ENCODE measurements at regions not wholly inside any gene's neighbourhood (a gene's known extent, or its start where the extent isn't known, plus 50 kb on each side); places are given as distances from the start of the nearest gene placed in this dataset.

DNA sequence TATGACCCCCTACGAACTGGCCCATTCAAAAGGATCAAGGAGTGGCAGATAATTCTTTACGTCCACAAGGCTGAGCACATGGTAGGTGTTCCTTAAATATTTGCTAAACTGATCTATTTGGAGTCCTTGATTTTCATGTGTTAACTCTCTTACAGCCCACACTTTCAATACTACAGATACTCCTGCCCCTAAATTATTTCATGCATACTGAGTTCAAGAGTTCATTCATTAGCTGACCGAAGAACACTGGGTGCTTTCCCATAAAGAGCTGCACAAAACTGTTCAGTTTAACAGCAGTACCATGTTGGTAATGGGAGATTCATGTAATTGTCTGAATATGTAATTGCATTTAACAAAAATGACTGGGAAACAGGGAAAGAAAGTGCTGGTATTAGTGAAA, 170.5 kb upstream of the ADO start:
- Histone ChIP-seq H3K27me3 (ENCODE audit: control insufficient read depth in 2 of 2, insufficient read depth in 2 of 2, low read length in 2 of 2) (no peaks in the 10 kb centered on the region), H3K27ac (ENCODE audit: low read depth in 2 of 2, low read length in 2 of 2) (no peak overlapping the region), H3K9ac (ENCODE audit: low read depth in 1 of 2, low read length in 2 of 2) (no peak overlapping the region), H3K9me3 (ENCODE audit: control insufficient read depth in 2 of 2, low read length in 2 of 2) (no peaks in the 10 kb centered on the region), H3K36me3 (ENCODE audit: control insufficient read depth in 2 of 2, insufficient read depth in 2 of 2, low read length in 2 of 2) (no peaks in the 10 kb centered on the region), H3K4me1 (ENCODE audit: control insufficient read depth in 2 of 2, insufficient read depth in 2 of 2, low read length in 2 of 2) (peaks cover 2 to 6% of the 10 kb centered on the region in 2 donors), H3K4me3 (ENCODE audit: low read length in 2 of 2) (no peak overlapping the region)

DNA sequence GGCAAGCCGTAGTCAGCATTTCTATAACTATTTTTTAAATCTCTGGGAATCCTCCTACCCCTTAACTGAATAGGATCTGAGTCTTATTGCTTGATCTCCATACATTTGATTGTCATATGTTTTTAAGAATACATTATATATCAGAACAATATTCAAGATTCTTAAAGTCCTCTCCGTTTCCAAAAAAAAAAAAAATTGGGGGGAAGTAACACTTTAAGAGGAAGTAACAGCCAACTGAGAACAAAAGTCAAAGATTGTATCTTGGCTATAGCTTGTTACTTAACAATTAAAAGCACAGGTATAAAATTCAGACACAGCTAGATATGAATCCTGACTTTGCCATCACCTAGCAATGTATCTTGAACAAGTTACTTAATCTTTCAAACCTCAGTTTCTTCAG, 169.9 kb upstream of the ADO start:
- Histone ChIP-seq H3K9ac (ENCODE audit: low read depth in 1 of 2, low read length in 2 of 2) (no peak overlapping the region), H3K36me3 (ENCODE audit: control insufficient read depth in 2 of 2, insufficient read depth in 2 of 2, low read length in 2 of 2) (no peaks in the 10 kb centered on the region), H3K9me3 (ENCODE audit: control insufficient read depth in 2 of 2, low read length in 2 of 2) (no peaks in the 10 kb centered on the region), H3K27ac (ENCODE audit: low read depth in 2 of 2, low read length in 2 of 2) (no peak overlapping the region), H3K4me3 (ENCODE audit: low read length in 2 of 2) (no peak overlapping the region), H3K4me1 (ENCODE audit: control insufficient read depth in 2 of 2, insufficient read depth in 2 of 2, low read length in 2 of 2) (peaks cover 2 to 6% of the 10 kb centered on the region in 2 donors), H3K27me3 (ENCODE audit: control insufficient read depth in 2 of 2, insufficient read depth in 2 of 2, low read length in 2 of 2) (no peaks in the 10 kb centered on the region)

DNA sequence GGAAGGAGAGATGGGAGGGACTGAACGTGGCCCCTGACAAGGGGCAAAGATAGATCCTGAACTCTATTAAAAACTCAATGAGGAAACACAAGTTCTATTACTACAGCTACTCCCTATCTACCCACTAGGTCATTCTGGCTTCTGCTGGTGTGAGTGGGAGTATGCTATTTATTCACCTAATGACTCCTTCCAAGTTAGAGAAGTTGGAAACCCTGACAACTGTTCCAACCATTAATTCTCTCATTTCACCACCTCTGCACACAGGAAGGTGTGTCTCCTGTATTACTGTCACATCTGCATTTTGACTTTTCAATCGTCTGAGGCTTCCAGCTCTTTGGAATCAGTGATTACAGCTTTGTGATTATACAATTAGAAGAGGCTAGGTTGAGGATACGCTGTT, 169.4 kb upstream of the ADO start:
- Histone ChIP-seq H3K9me3 (ENCODE audit: control insufficient read depth in 2 of 2, low read length in 2 of 2) (no peaks in the 10 kb centered on the region), H3K27me3 (ENCODE audit: control insufficient read depth in 2 of 2, insufficient read depth in 2 of 2, low read length in 2 of 2) (no peaks in the 10 kb centered on the region), H3K4me3 (ENCODE audit: low read length in 2 of 2) (no peak overlapping the region), H3K4me1 (ENCODE audit: control insufficient read depth in 2 of 2, insufficient read depth in 2 of 2, low read length in 2 of 2) (peaks cover 2 to 6% of the 10 kb centered on the region in 2 donors), H3K27ac (ENCODE audit: low read depth in 2 of 2, low read length in 2 of 2) (no peak overlapping the region), H3K36me3 (ENCODE audit: control insufficient read depth in 2 of 2, insufficient read depth in 2 of 2, low read length in 2 of 2) (no peaks in the 10 kb centered on the region), H3K9ac (ENCODE audit: low read depth in 1 of 2, low read length in 2 of 2) (no peak overlapping the region)

DNA sequence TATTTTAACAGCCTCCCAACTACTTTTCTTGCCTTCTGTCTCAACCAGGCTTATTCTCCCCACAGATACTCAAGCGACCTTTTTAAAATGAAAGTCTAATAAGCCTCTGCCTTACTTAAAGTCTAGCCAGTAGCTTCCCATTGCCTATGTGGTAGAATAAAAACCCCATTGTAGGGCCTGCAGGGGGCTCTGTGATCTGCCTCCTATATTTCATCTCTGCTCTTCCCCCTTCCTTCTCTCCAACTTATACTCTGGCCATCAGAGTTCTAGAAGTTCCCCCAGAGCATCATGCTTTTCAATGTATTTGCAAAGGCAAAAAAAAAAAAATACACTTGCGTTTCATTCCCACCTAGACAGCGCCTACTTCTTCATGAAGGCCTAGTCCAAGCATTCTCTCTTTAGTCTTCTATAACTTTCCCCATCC, 167.7 kb upstream of the ADO start:
- peak overlapping the region; percentile 49 to 54 for H3K4me3 ChIP-seq (ENCODE audit: low read length in 2 of 2)
- H3K9me3 ChIP-seq (ENCODE audit: control insufficient read depth in 2 of 2, low read length in 2 of 2) = no peaks in the 10 kb centered on the region
- H3K9ac ChIP-seq (ENCODE audit: low read depth in 1 of 2, low read length in 2 of 2) = no peak overlapping the region
- H3K27ac ChIP-seq (ENCODE audit: low read depth in 2 of 2, low read length in 2 of 2) = peak overlapping the region; percentile 72 to 83
- peaks cover 2 to 6% of the 10 kb centered on the region in 2 donors for H3K4me1 ChIP-seq (ENCODE audit: control insufficient read depth in 2 of 2, insufficient read depth in 2 of 2, low read length in 2 of 2)
- no peaks in the 10 kb centered on the region for H3K36me3 ChIP-seq (ENCODE audit: control insufficient read depth in 2 of 2, insufficient read depth in 2 of 2, low read length in 2 of 2)
- no peaks in the 10 kb centered on the region for H3K27me3 ChIP-seq (ENCODE audit: control insufficient read depth in 2 of 2, insufficient read depth in 2 of 2, low read length in 2 of 2)

DNA sequence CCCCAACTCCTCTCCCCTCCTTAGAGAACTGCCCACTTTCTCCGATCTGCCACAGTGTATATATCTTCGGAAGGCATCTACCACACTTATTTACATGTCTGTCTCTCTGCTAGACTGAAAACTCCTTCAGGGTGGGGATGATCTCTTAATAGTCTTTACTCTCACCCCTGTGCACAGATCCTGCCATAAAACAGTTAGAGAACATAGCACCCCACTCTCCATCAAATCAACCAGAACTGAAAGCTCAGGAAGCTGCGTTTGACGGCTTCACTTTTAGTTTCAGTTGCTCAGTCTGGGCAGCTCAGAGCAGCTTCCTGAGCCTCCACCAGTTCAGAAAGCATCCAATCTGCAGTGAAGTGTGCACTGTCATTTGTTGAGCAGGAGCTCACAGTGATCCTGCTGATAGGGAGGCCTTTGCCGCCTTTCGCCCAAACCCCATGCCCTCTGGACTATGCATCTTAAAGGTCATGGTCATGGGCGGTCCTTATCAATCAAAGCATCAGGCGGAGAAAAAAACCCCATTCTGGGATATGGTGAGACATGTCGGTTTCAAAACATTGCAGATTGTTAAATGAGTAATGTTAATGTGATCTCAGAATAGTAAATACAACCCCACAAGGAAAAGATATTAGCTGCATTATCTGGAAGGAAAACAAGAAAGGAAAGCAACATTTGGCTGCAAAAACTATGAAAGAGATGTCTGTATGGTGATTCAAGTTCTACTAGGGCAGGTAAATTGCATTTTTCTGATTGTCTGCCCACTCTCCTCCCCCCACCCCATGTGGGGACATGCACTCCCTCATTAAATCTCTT, 167.1 kb upstream of the ADO start:
- Histone ChIP-seq H3K36me3 (ENCODE audit: control insufficient read depth in 2 of 2, insufficient read depth in 2 of 2, low read length in 2 of 2) (no peaks in the 10 kb centered on the region), H3K9me3 (ENCODE audit: control insufficient read depth in 2 of 2, low read length in 2 of 2) (no peaks in the 10 kb centered on the region), H3K4me3 (ENCODE audit: low read length in 2 of 2) (peak overlapping the region; percentile 49 to 54), H3K9ac (ENCODE audit: low read depth in 1 of 2, low read length in 2 of 2) (peak overlapping the region; percentile 24 to 42), H3K27ac (ENCODE audit: low read depth in 2 of 2, low read length in 2 of 2) (peak overlapping the region; percentile 72 to 83), H3K4me1 (ENCODE audit: control insufficient read depth in 2 of 2, insufficient read depth in 2 of 2, low read length in 2 of 2) (peaks cover 2 to 6% of the 10 kb centered on the region in 2 donors), H3K27me3 (ENCODE audit: control insufficient read depth in 2 of 2, insufficient read depth in 2 of 2, low read length in 2 of 2) (no peaks in the 10 kb centered on the region)

DNA sequence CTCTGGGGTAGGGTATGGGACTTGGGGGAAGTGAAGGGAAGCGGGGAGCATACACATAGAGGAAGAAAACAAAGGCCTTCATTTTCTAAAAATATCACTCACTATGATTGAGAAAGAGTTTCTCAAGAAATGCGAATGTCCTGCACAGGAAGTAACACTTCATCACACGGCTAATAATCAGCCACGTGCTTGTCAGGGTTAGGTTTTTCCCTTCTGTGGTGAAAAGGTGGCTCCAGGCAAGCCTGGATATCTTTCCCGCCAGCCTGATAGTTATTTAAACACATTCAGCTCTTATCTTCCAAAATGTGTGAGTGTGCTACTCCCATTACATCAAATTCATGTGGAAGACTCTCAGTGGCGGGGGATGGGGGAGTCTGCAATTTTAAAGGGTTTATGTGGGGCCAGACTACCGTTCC, 166.4 kb upstream of the ADO start:
- H3K4me1 ChIP-seq (ENCODE audit: control insufficient read depth in 2 of 2, insufficient read depth in 2 of 2, low read length in 2 of 2) = peaks cover 2 to 6% of the 10 kb centered on the region in 2 donors
- H3K36me3 ChIP-seq (ENCODE audit: control insufficient read depth in 2 of 2, insufficient read depth in 2 of 2, low read length in 2 of 2) = no peaks in the 10 kb centered on the region
- H3K27ac ChIP-seq (ENCODE audit: low read depth in 2 of 2, low read length in 2 of 2) = peak overlapping the region; percentile 72 to 83
- H3K4me3 ChIP-seq (ENCODE audit: low read length in 2 of 2) = no peak overlapping the region
- no peaks in the 10 kb centered on the region for H3K9me3 ChIP-seq (ENCODE audit: control insufficient read depth in 2 of 2, low read length in 2 of 2)
- no peak overlapping the region for H3K9ac ChIP-seq (ENCODE audit: low read depth in 1 of 2, low read length in 2 of 2)
- no peaks in the 10 kb centered on the region for H3K27me3 ChIP-seq (ENCODE audit: control insufficient read depth in 2 of 2, insufficient read depth in 2 of 2, low read length in 2 of 2)

DNA sequence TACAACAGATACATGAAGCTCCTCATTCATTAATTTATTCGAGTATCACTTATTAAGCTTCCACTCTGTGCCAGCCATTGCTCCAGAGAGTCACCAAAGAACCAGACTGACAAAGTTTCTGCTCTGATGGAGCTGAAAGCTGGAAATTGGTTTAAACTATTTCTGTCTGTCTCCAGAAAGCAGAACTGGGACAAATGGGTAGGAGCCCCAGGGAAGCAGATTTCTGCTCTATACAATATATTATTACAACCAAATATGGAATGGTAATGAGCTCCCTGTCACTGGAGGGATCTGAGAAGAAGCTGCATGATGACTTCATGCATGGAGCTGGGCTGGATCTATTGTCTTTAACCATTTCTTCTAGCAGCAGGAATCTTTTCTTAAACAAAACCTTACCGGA, 165.4 kb upstream of the ADO start:
- no peaks in the 10 kb centered on the region for H3K36me3 ChIP-seq (ENCODE audit: control insufficient read depth in 2 of 2, insufficient read depth in 2 of 2, low read length in 2 of 2)
- H3K4me3 ChIP-seq (ENCODE audit: low read length in 2 of 2) = no peak overlapping the region
- no peaks in the 10 kb centered on the region for H3K9me3 ChIP-seq (ENCODE audit: control insufficient read depth in 2 of 2, low read length in 2 of 2)
- H3K9ac ChIP-seq (ENCODE audit: low read depth in 1 of 2, low read length in 2 of 2) = no peak overlapping the region
- H3K27me3 ChIP-seq (ENCODE audit: control insufficient read depth in 2 of 2, insufficient read depth in 2 of 2, low read length in 2 of 2) = no peaks in the 10 kb centered on the region
- peaks cover 2 to 6% of the 10 kb centered on the region in 2 donors for H3K4me1 ChIP-seq (ENCODE audit: control insufficient read depth in 2 of 2, insufficient read depth in 2 of 2, low read length in 2 of 2)
- no peak overlapping the region for H3K27ac ChIP-seq (ENCODE audit: low read depth in 2 of 2, low read length in 2 of 2)

DNA sequence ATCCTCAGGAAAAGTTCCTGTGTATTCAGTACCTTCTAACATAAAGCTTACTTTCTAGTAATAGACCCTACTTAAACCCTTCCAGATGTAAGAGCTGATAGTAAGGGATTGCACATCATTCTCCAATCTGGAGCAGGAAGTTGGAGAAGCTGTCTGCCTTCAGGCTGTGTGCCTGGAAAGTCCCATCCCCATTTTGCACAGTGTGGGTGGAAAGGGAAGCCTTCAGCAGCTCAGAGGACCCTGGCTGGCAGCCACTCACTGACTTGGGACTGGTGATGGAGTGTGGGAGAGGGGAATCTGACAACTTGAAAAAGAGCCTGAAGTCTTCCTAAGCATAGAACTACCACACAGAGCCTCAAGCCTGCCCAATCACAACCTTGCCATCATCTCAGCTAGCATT, 164.1 kb upstream of the ADO start:
- Histone ChIP-seq H3K27ac (ENCODE audit: low read depth in 2 of 2, low read length in 2 of 2) (no peak overlapping the region), H3K4me3 (ENCODE audit: low read length in 2 of 2) (no peak overlapping the region), H3K27me3 (ENCODE audit: control insufficient read depth in 2 of 2, insufficient read depth in 2 of 2, low read length in 2 of 2) (no peaks in the 10 kb centered on the region), H3K9me3 (ENCODE audit: control insufficient read depth in 2 of 2, low read length in 2 of 2) (no peaks in the 10 kb centered on the region), H3K9ac (ENCODE audit: low read depth in 1 of 2, low read length in 2 of 2) (no peak overlapping the region), H3K36me3 (ENCODE audit: control insufficient read depth in 2 of 2, insufficient read depth in 2 of 2, low read length in 2 of 2) (no peaks in the 10 kb centered on the region), H3K4me1 (ENCODE audit: control insufficient read depth in 2 of 2, insufficient read depth in 2 of 2, low read length in 2 of 2) (peaks cover 2 to 6% of the 10 kb centered on the region in 2 donors)

DNA sequence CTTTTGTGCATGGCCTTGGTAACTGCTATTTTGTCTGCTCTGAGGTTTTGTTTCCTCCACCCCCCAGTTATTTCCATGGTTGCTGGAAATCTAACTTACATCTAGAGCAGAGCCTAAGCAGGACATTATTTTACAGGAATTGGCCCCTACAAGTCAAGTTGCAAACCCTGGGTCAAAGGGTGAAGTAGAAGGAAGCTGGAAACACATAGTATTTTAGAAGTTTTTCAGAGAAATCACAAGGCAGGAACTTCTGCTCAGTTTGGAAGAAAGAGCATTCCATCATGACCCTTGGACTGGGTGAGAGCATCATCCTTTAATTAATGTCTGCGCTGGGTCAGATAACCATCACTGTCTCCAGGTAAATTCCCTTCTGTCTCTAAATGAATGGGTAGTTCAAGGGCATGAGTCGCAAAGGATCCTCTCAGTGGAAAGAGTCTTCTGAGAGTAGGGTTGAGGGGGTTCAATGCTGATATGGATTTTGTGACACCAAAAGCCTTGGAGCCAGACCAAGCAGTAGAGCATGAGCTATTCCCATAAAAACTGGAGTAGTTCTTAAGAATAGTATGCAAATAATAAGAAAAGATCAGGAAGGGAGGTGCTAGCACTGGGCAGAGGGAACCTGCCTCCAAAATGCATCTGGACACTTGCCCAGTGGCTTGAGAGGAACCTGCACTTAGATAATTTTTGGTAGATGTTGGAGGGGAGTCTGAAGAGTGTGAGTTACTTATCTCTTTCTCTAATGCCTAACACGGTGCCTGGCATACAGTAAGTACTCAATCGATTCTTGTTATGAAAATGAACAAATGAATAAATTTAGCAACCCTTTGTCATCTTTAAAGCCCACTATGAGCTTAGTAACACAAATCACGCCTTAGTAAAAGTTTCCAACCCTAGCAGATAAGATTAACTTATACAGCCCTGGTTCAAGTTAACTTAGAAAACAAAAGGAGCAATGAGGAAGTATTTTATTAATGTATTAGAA, 160.6 kb upstream of the ADO start:
- H3K9me3 ChIP-seq (ENCODE audit: control insufficient read depth in 2 of 2, low read length in 2 of 2) = no peaks in the 10 kb centered on the region
- H3K4me1 ChIP-seq (ENCODE audit: control insufficient read depth in 2 of 2, insufficient read depth in 2 of 2, low read length in 2 of 2) = no peaks in the 10 kb centered on the region
- no peaks in the 10 kb centered on the region for H3K27me3 ChIP-seq (ENCODE audit: control insufficient read depth in 2 of 2, insufficient read depth in 2 of 2, low read length in 2 of 2)
- H3K27ac ChIP-seq (ENCODE audit: low read depth in 2 of 2, low read length in 2 of 2) = no peak overlapping the region
- no peaks in the 10 kb centered on the region for H3K36me3 ChIP-seq (ENCODE audit: control insufficient read depth in 2 of 2, insufficient read depth in 2 of 2, low read length in 2 of 2)
- no peak overlapping the region for H3K4me3 ChIP-seq (ENCODE audit: low read length in 2 of 2)
- H3K9ac ChIP-seq (ENCODE audit: low read depth in 1 of 2, low read length in 2 of 2) = no peak overlapping the region

Data from mucosa of rectum (tissue), 2 donors.